ENCODE measurements at regions not wholly inside any gene's neighbourhood (a gene's known extent, or its start where the extent isn't known, plus 50 kb on each side); places are given as distances from the start of the nearest gene placed in this dataset.
"Not testable (repeated sequence)": the region's sequence is repeated elsewhere in the genome, so short reads cannot be mapped to it uniquely, and the experiment has no call there.

GRCh38 chr2:76252704-76253103 lies 542.0 kb upstream of the GCFC2 start:
- no peak for DNase-seq

- DNase-seq, result no peak
These were observed 540.6 kb upstream of the GCFC2 start for GRCh38 chr2:76251342-76251741.

GRCh38 chr2:76247006-76247405 lies 536.3 kb upstream of the GCFC2 start:
- DNase-seq, result no peak

- DNase-seq, result no peak
These were observed 501.6 kb upstream of the GCFC2 start for GRCh38 chr2:76211991-76212985.

GRCh38 chr2:76210551-76210950 lies 499.8 kb upstream of the GCFC2 start:
- DNase-seq, result no peak

GRCh38 chr2:76204048-76204447 lies 493.3 kb upstream of the GCFC2 start:
- DNase-seq, result no peak

- DNase-seq, result no peak
These were observed 492.2 kb upstream of the GCFC2 start for GRCh38 chr2:76202866-76203265.

- DNase-seq, result peak; percentile 45
These were observed 487.2 kb upstream of the GCFC2 start for GRCh38 chr2:76197842-76198448.

- no peak for DNase-seq
These were observed 486.7 kb upstream of the GCFC2 start for GRCh38 chr2:76197428-76197827.

GRCh38 chr2:76194031-76194775 lies 483.5 kb upstream of the GCFC2 start:
- DNase-seq, result no peak

GRCh38 chr2:76193089-76193488 lies 482.4 kb upstream of the GCFC2 start:
- DNase-seq, result no peak

GRCh38 chr2:76188334-76189008 lies 477.8 kb upstream of the GCFC2 start:
- no peak for DNase-seq

GRCh38 chr2:76187415-76187814 lies 476.7 kb upstream of the GCFC2 start:
- no peak for DNase-seq

GRCh38 chr2:76180676-76181075 lies 470.0 kb upstream of the GCFC2 start:
- DNase-seq, result no peak

GRCh38 chr2:76178610-76179009 lies 467.9 kb upstream of the GCFC2 start:
- no peak for DNase-seq

GRCh38 chr2:76175295-76175694 lies 464.6 kb upstream of the GCFC2 start:
- DNase-seq, result no peak

- no peak for DNase-seq
These were observed 463.8 kb upstream of the GCFC2 start for GRCh38 chr2:76174505-76174904.

GRCh38 chr2:76173206-76173605 lies 462.5 kb upstream of the GCFC2 start:
- DNase-seq, result not testable (repeated sequence)

GRCh38 chr2:76172154-76172595 lies 461.5 kb upstream of the GCFC2 start:
- DNase-seq, result not testable (repeated sequence)

GRCh38 chr2:76170856-76171255 lies 460.1 kb upstream of the GCFC2 start:
- no peak for DNase-seq

- DNase-seq, result no peak
These were observed 459.3 kb upstream of the GCFC2 start for GRCh38 chr2:76170009-76170384.

GRCh38 chr2:76169276-76170008 lies 458.7 kb upstream of the GCFC2 start:
- no peak for DNase-seq
